ENCODE measurements at regions not wholly inside any gene's neighbourhood (a gene's known extent, or its start where the extent isn't known, plus 50 kb on each side); places are given as distances from the start of the nearest gene placed in this dataset.

DNA sequence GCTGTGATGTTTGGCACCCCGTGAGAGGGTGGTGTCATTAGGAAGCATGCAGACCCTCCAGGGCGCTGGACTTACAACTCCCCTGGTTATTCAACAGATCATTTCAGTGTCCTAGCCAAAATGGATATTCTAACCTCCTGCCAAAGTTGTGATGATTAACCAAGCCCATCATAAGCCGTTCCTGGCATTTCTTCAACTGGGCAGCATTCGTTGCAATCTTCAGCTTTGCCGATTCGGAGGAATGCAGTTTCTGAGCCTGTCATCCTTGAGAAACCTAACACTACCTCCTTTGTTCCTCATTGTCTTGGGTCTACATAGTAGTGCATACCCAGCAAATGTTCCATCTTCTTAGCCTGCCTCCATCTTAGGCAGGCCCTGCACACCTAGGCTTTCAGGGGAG lies 79.2 kb upstream of the MAP3K4 start:
- no peaks in the 10 kb centered on the region; the same call in 1 of the 2 replicates for H3K23me2 ChIP-seq (ENCODE audit: low read depth, low read length)
- TF ChIP-seq HDAC2 (IDR thresholded peaks at IDR 0.05; ENCODE audit: borderline replicate concordance in 1 of 2, low read depth in 2 of 2, low read length in 2 of 2): no peak
- no peak for TF ChIP-seq SIN3A (conservative IDR thresholded peaks at IDR 0.05 in 1 of 2, IDR thresholded peaks at IDR 0.05 in 1 of 2; ENCODE audit: low read depth in 1 of 2, low read length in 2 of 2)
- TF ChIP-seq BACH1 (IDR thresholded peaks at IDR 0.05; ENCODE audit: low read length): no peak
- TF ChIP-seq RAD21 (IDR thresholded peaks at IDR 0.05 in 1 of 2, conservative IDR thresholded peaks at IDR 0.05 in 1 of 2; ENCODE audit: low read depth in 2 of 2, low read length in 2 of 2): no peak

More for the DNA sequence above, 79.2 kb upstream of the MAP3K4 start:
- no peak overlapping the region for H2BK20ac ChIP-seq (ENCODE audit: low read length)
- no peaks in the 10 kb centered on the region for H3K4me1 ChIP-seq (replicated peaks in 1 of 4; ENCODE audit: control insufficient read depth in 3 of 4, insufficient read depth in 4 of 4, low read length in 3 of 4)
- FAIRE-seq (no peak), DNase-seq (ENCODE audit: low read depth in 1 of 2, low spot score in 2 of 2) (no peak)
- no peak overlapping the region for H2AK5ac ChIP-seq (ENCODE audit: low read depth, low read length)
- no peak overlapping the region for H4K5ac ChIP-seq (ENCODE audit: insufficient read length, low read depth, low read length)
- 83% methylated on average over 6 of the region's 6 CpGs; no CpG with 5 or more reads in 1 of the 2 experiments for WGBS, 2 experiments (ENCODE audit: extremely low coverage in 1 of 2, insufficient coverage in 1 of 2, insufficient read length in 1 of 2, insufficient replicate concordance in 2 of 2, low coverage in 1 of 2, low lambda C conversion rate in 2 of 2, missing lambda C conversion rate in 1 of 2)
- H3K27me3 ChIP-seq (replicated peaks in 1 of 4; ENCODE audit: control insufficient read depth in 3 of 4, extremely low read depth in 1 of 4, insufficient read depth in 3 of 4, low read length in 3 of 4): no peaks in the 10 kb centered on the region
- no peaks in the 10 kb centered on the region for H3K79me2 ChIP-seq (ENCODE audit: control insufficient read depth in 1 of 2, insufficient read depth in 2 of 2, low read length in 2 of 2)
- H2BK12ac ChIP-seq (ENCODE audit: low read depth, low read length): no peak overlapping the region
- no peaks in the 10 kb centered on the region for H3K79me1 ChIP-seq (ENCODE audit: low read depth, low read length)
- H4K8ac ChIP-seq (ENCODE audit: extremely low read depth, insufficient read depth, low read length): no peak overlapping the region
- H3K18ac ChIP-seq (ENCODE audit: extremely low read depth, low read length): no peak overlapping the region
- H3K27ac ChIP-seq (ENCODE audit: low read depth, low read length): no peak overlapping the region
- H3K23ac ChIP-seq (ENCODE audit: insufficient read length): no peak overlapping the region
- CTCF ChIA-PET (ENCODE audit: partially characterized antibody): interaction anchor here (2.6 kb wide), 1 partner anchor 17 kb away, joined by 16 read pairs; no protein-coding TSS in a partner anchor
- no peak overlapping the region for H3K14ac ChIP-seq (ENCODE audit: insufficient read length)
- H2BK5ac ChIP-seq (ENCODE audit: low read depth, low read length): no peak overlapping the region
- no peak overlapping the region for H3K56ac ChIP-seq (replicated peaks; ENCODE audit: insufficient read length, low read depth, low read length)
- POLR2A ChIA-PET (ENCODE audit: partially characterized antibody): interaction anchor here (0.6 kb wide), 1 partner anchor 64 kb away, joined by 4 read pairs; no protein-coding TSS in a partner anchor
- H3K4me2 ChIP-seq (ENCODE audit: insufficient read depth in 1 of 2, low read depth in 2 of 2, low read length in 2 of 2): no peak overlapping the region
- no peak overlapping the region for H3K4me3 ChIP-seq (ENCODE audit: extremely low read depth in 1 of 4, insufficient read depth in 2 of 4, low read depth in 3 of 4, low read length in 4 of 4)
- H3K9me3 ChIP-seq (ENCODE audit: insufficient read depth in 2 of 2, low read depth in 1 of 2, low read length in 1 of 2): peaks cover 4 to 6% of the 10 kb centered on the region in 2 experiments; a peak in 2 of 4 replicates
- no peak overlapping the region for H3K9ac ChIP-seq (replicated peaks in 1 of 4; ENCODE audit: extremely low read depth in 1 of 4, low read depth in 3 of 4, low read length in 3 of 4)
- H2AFZ ChIP-seq (ENCODE audit: low read length): no peak overlapping the region
- no peak overlapping the region for H3K4ac ChIP-seq (replicated peaks; ENCODE audit: insufficient read length, low read depth, low read length)
- H2BK120ac ChIP-seq (replicated peaks; ENCODE audit: low read depth, low read length): no peak overlapping the region
- 0 out of 2 replicates have a peak overlapping the region, but pooled peaks have one; percentile 47 for H2BK15ac ChIP-seq (ENCODE audit: low read length)
- H4K91ac ChIP-seq (replicated peaks; ENCODE audit: insufficient read length, low read length): no peak overlapping the region
- no peaks in the 10 kb centered on the region for H4K20me1 ChIP-seq (replicated peaks in 1 of 2; ENCODE audit: control insufficient read depth in 1 of 2, insufficient read depth in 2 of 2, low read length in 2 of 2)
- H3K36me3 ChIP-seq (ENCODE audit: control insufficient read depth in 2 of 4, insufficient read depth in 4 of 4, low read length in 3 of 4): no peaks in the 10 kb centered on the region
